ENCODE measurements at regions not wholly inside any gene's neighbourhood (a gene's known extent, or its start where the extent isn't known, plus 50 kb on each side); places are given as distances from the start of the nearest gene placed in this dataset.
A peak's percentile ranks its signal among the peaks of the same experiment; 100 is the strongest.
"Not testable (repeated sequence)": the region's sequence is repeated elsewhere in the genome, so short reads cannot be mapped to it uniquely, and the experiment has no call there.

DNA sequence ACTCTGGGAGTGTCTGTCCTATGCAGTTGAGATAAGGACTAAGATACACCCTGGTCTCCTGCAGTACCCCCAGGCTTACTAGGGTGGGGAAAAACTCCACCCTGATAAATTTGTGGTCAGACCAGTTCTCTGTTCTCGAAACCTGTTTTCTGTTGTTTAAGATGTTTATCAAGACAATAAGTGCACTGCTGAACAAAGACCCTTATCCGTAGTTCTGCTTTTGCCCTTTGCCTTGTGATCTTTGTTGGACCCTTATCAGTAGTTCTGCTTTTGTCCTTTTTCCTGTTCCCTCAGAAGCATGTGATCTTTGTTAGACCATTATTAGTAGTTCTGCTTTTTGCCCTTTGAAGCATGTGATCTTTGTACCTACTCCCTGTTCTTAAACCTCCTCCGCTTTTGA, 824.4 kb downstream of the TRAM1L1 start:
- DNase-seq = peak; percentile 95
- in situ Hi-C loops (cut with MboI; ENCODE audit: low pct_unique_long_range_greater_than_20kb, low sequenced_read_pairs) = not testable (repeated sequence)

DNA sequence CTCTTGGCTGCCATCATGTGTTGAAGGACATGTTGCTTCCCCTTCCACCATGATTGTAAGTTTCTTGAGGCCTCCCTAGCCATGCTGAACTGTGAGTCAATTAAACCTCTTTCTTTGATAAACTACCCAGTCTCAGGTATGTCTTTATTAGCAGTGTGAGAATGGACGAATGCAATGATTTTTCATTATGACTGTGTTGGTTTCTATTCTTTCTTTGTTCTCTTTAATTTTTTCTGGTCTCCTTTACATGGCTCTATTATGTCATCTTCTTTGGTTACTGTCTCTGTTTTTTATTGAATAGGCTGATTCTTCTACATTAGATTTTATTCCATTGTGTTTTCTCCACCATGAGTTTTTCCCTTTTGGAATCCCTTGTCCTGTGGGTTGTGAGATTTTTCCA, 840.6 kb downstream of the TRAM1L1 start:
- DNase-seq = no peak
- in situ Hi-C loops (cut with MboI; ENCODE audit: low pct_unique_long_range_greater_than_20kb, low sequenced_read_pairs) = no loop called here

DNA sequence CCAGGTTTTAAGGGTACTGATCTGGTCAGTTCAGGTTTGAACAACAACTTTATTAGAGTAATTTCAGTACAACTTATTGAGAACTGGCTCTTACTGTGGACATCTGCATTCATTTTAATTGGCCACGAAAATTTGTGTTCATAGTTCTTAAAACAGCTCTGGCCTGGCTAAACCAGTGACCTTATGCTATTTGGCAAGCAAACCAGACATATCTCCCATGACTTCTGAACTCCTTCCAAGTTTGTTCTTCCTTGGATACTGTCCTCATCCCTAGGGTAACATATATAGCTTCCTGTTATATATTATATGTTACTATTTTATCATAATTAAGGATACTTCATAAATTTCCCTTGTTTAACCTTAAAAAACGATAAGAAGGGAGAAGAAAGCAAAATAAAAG, 841.9 kb downstream of the TRAM1L1 start:
- in situ Hi-C loops (cut with MboI; ENCODE audit: low pct_unique_long_range_greater_than_20kb, low sequenced_read_pairs) = no loop called here
- DNase-seq = no peak

DNA sequence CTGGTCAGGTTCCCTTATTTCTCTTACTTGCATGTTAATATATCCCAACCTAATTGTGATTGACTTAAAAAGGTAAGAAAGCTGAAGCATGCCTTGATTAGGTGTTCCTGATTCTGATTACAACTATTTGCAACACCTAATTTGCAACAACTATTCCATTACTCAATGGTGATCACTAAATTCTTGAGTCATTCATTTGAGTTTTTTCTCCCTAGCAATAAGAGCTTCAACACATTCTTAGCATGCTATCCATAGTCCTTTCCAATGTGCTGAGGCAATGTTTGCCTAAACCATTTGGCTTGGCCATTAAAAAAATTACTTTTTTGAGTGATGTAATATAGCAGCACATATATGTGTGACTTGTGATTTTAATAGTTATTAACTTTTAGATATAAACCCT, 851.4 kb downstream of the TRAM1L1 start:
- DNase-seq = no peak
- in situ Hi-C loops (cut with MboI; ENCODE audit: low pct_unique_long_range_greater_than_20kb, low sequenced_read_pairs) = no loop called here

DNA sequence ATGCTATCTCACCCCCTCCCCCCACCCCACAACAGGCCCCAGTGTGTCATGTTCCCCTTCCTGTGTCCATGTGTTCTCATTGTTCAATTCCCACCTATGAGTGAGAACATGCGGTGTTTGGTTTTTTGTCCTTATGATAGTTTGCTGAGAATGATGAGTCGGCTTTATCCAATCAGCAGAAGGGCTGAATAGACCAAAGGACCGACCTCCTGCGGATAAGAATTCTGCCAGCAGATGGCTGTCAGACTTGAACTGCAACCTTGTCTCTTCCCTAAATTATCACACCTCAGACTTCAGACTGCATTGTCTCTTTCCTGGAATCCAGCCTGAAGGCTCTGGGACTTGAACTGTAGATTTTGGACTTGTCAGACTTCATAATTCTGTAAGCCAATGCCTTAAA, 853.4 kb downstream of the TRAM1L1 start:
- in situ Hi-C loops (cut with MboI; ENCODE audit: low pct_unique_long_range_greater_than_20kb, low sequenced_read_pairs) = not testable (repeated sequence)
- DNase-seq = peak; percentile 49

DNA sequence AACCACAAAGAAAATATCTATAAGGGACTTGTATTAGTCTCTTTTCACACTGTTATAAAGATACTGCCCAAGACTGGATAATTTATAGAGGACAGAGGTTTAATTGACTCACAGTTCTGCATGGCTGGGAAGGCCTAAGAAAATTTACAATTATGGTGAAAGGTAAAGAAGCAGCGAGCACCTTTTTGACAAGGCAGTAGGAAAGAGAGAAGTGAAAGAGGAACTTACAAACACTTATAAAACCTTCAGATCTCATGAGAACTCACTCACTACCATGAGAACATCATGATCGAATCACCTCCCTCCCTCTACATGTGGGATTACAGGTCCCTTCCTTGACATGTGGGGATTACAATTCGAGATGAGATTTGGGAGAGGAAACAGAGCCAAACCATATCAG, 856.0 kb downstream of the TRAM1L1 start:
- in situ Hi-C loops (cut with MboI; ENCODE audit: low pct_unique_long_range_greater_than_20kb, low sequenced_read_pairs) = no loop called here
- peak; percentile 42 for DNase-seq

DNA sequence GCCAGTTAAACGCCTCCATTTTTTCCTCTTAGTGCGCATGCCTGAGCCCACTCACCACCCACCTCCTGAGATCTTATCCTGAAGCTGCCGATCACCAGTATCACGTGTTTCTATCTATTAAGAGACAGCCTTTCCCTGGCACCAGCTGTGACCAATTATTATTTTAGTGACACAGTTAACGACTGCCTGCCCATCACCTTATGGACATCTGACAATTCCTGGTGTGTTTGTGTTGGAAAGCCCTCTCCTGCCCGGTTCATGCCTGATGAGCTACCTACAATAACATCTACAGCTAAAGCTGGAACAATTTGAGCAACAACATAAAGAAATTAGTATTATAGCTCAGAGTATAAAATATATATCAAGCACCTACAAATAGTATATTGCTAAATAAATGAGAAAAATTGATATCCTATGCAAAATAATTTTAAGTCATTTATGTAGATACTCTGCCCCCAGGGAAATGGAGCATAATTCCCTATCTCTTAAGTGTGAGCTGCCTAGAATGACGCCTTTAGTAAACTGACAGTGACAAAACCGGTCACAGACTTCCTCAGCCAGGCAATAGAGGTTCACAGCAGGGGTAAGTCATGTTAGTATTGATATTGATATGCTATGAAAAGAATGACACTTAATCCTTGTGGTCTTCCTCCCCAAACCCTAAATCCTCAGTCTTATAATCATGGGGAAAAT, 862.2 kb downstream of the TRAM1L1 start:
- DNase-seq = no peak
- in situ Hi-C loops (cut with MboI; ENCODE audit: low pct_unique_long_range_greater_than_20kb, low sequenced_read_pairs) = no loop called here

DNA sequence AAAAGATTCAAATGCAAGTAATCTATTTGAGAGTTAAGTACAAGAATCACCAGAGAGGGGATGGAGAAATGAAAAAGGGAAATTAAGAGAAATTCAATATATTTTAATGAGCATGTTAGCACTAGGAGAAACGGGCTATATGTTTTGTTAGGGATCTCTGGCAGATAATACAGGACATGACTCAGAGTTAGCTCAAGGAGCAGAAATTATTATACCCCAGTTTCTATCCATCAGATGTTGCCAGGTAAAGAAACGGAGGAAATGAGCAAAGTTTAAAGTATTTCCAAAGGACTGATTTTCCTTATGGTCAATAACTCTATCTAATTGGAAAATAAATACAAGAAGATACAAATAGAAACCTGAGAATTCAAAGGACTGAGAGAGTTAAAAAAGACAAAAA, 867.6 kb downstream of the TRAM1L1 start:
- in situ Hi-C loops (cut with MboI; ENCODE audit: low pct_unique_long_range_greater_than_20kb, low sequenced_read_pairs) = no loop called here
- no peak for DNase-seq

DNA sequence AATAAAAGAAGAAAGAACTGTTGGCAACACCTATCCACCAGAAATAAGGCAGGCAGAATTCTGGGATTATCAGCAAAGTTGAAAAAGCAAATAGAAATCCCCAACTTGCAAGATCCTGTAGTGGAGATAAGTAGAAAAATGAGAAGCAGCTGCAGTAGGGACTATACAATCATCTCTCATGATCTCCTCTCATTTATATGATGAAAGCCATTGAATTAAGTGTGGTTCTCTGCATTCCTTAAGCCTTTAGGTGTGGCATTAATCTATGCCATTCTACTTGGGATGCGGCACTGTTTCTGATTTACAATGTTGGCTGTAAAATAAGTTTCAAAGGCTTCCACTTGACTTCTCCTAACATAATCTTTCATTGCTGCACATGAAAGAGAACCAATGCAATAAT, 869.8 kb downstream of the TRAM1L1 start:
- in situ Hi-C loops (cut with MboI; ENCODE audit: low pct_unique_long_range_greater_than_20kb, low sequenced_read_pairs) = no loop called here
- no peak for DNase-seq

DNA sequence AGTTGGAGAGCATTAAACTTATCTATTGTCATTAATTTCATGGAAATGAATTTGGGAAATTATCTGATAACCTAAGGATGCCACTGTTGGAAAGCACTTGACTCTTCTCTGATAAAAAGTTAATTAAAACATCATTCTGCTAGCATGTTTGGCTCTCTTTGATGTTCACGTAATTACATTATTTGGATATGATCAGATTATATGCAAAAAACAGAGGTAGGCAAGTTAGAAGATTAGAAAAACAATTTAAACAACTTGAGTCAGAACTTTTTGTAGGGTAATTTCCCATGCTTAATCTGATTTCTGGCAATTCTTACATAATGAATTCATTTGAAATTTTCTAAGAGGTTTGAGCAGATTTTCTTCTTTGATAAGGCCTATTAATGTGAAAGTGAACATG, 882.9 kb downstream of the TRAM1L1 start:
- in situ Hi-C loops (cut with MboI; ENCODE audit: low pct_unique_long_range_greater_than_20kb, low sequenced_read_pairs) = no loop called here
- no peak for DNase-seq

DNA sequence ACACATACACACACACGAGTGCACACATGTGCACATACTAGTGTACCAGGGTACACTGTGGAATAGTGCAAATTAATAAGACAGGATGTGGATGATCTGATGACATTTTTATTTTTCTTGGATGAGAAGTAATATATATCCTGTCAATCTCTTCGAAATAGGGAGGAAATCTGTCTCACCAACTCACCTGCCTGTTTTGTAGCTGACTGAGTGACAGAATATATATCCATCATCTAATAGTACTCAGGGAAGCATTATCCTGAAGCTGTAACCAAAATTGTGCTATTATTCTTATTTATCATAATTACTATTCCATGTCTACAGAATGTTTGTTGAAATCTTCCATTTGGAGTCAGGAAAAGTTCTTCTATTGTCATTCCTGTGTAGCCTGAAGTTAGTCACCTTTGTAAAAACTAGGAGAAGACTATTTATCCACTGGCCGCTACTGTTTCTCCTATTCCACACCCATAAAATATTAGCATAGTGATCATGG, 888.0 kb downstream of the TRAM1L1 start:
- in situ Hi-C loops (cut with MboI; ENCODE audit: low pct_unique_long_range_greater_than_20kb, low sequenced_read_pairs) = no loop called here
- DNase-seq = no peak

DNA sequence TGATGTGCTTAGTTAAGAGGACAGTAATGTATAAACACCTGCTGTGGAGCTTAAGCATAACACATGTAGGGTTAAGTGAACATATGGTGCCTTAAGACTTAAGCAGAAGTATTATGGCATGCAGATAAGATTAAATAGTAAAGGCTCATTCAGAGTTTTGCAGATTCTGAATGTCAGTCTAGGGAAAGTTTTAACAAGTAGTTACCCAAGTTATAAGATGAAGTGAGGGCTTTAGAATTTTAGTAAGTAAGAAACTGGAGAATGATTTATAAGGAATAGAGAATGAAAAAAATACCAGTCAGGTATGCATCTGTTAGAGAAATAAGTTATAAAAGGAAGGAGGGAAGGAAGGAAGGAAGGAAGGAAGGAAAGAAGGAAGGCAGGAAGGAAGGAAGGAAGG, 902.1 kb downstream of the TRAM1L1 start:
- in situ Hi-C loops (cut with MboI; ENCODE audit: low pct_unique_long_range_greater_than_20kb, low sequenced_read_pairs) = no loop called here
- no peak for DNase-seq

DNA sequence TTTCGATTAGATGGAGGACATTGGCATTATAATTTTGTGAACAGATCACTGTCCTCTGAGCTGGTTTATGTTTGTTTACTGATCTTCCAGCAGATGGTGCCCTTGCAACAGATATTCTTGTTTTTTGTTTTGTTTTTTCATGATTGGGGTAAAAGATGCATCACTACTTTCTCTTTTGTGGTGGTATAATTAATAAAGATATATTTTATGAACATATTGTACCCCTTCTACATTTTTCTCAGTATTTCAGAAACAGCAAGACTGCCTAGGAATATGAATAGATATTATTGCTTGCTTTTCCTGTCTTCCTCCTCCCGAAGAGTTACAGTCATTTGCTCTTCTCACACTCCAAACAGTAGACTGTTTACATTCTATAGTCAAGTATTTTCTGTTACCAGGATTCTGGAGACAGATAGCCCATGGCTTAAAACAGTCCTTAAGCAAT, 905.2 kb downstream of the TRAM1L1 start:
- in situ Hi-C loops (cut with MboI; ENCODE audit: low pct_unique_long_range_greater_than_20kb, low sequenced_read_pairs) = no loop called here
- peak; percentile 43 for DNase-seq

DNA sequence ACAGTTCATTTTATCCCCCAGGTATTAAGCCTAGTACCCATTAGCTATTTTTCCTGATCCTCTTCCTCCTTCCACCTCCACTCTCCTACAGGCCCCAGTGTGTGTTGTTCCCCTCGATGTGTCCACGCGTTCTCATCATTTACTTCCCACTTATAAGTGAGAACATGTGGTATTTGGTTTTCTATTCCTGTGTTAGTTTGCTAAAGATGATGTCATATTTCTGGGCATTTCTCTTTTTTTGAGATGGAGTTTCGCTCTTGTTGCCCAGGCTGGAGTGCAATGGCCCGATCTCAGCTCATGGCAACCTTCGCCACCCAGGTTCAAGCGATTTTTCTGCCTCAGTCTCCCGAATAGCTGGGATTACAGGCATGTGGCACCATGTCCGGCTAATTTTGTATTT, 934.0 kb downstream of the TRAM1L1 start:
- in situ Hi-C loops (cut with MboI; ENCODE audit: low pct_unique_long_range_greater_than_20kb, low sequenced_read_pairs) = not testable (repeated sequence)

DNA sequence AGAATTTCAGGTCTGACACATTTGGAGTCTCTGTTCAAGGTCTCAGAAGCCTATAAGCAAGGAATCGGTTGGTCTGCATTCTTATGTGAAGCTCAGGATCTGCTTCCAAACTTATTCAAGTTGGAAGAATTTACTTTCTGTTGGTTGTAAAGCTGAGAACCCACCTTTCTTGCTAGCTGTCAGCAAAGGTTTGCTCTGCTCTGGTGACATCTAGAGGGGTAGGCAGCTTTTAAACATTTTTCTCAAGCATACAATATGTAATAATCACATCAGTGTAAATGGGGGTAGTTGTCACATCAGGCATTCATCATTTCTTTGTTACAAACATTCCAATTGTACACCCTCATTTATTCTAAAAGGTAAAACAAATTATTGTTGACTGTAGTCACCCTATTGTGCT, 935.2 kb downstream of the TRAM1L1 start:
- in situ Hi-C loops (cut with MboI; ENCODE audit: low pct_unique_long_range_greater_than_20kb, low sequenced_read_pairs) = no loop called here
- DNase-seq = no peak

More for the DNA sequence above, 934.0 kb downstream of the TRAM1L1 start:
- not testable (repeated sequence) for DNase-seq

DNA sequence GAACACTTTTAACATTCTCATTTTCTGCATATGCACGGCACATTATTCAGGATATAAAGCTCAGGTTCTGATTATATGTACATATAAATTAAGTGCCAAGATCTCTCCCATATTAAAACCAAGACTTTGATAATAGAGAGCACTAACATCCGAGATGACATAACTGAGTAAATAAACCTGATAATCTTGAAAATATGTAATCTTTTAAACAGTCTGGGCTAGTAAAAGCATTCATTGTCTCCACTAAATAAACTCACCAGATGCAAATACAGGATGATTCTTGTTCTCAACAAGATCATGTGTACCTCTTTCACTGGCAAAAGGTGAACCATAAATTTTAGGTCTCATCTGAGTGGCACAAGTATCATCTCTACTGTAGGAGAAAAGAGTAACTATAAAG, 942.2 kb downstream of the TRAM1L1 start:
- in situ Hi-C loops (cut with MboI; ENCODE audit: low pct_unique_long_range_greater_than_20kb, low sequenced_read_pairs) = no loop called here
- no peak for DNase-seq

DNA sequence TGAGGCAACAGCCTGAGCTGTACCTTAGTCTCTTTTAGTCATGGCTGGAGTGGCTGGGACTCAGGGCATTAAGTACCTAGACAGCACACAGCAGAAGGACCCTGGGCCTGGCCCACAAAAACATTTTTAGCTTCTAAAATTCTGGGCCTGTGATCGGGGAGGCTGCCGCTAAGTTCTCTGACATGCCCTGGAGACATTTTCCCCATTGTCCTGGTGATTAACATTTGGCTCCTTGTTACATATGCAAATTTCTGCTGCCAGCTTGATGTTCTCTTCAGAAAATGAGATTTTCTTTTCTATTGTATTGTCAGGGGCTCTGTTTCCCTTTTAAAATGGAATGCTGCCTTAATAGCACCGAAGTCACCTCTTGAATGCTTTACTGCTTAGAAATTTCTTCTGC, 952.4 kb downstream of the TRAM1L1 start:
- no peak for DNase-seq
- in situ Hi-C loops (cut with MboI; ENCODE audit: low pct_unique_long_range_greater_than_20kb, low sequenced_read_pairs) = no loop called here

DNA sequence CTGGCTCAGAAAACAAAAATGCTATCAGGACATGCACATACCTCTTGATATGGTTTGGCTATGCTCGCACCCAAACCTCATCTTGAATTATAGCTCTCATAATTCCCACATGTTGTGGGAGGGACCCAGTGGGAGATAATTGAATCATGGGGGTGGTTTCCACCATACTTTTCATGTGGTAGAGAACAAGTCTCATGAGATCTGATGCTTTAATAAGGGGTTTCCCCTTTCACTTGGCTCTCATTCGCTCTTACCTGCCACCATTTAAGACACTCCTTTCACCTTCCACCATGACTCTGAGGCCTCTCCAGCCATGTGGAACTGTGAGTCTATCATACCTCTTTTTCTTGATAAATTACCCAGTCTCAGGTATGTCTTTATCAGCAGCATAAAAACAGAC, 958.6 kb downstream of the TRAM1L1 start:
- DNase-seq = no peak
- in situ Hi-C loops (cut with MboI; ENCODE audit: low pct_unique_long_range_greater_than_20kb, low sequenced_read_pairs) = no loop called here

DNA sequence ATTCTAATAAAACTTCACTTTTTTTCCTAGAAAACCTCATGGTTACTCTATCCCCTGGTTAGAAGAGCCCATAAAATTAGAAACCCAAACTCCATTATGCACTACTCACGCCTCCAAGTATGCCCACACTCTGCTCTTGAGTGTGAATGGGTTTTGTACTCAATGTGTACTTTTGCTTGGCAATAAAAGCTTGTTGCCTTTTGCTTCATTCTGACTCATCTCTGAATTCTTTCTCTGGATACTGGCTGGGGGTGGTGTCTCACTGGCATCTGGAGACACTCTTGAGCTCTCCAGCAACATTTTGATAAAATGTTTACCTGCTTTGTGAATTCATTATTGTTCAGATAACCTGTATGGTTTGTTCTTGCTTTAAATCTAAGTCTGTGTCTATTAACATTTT, 963.3 kb downstream of the TRAM1L1 start:
- DNase-seq = no peak

DNA sequence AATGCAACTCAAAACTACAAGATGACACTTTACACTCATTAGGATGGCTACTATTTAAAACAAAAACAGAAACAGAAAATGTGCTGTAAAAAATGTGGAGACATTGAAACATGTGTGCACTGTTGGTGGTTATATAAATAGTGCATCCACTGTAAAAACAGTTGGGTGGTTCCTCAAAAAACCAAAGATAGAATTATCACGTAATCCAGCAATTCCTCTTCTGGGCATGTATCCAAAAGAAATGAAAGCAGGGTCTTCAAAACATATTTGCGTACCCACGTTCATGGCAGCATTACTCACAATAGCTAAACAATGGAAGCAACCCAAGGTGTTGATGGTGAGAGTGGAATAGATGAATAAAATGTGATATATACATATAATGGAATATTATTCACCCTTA, 967.2 kb downstream of the TRAM1L1 start:
- in situ Hi-C loops (cut with MboI; ENCODE audit: low pct_unique_long_range_greater_than_20kb, low sequenced_read_pairs) = no loop called here

More for the DNA sequence above, 963.3 kb downstream of the TRAM1L1 start:
- in situ Hi-C loops (cut with MboI; ENCODE audit: low pct_unique_long_range_greater_than_20kb, low sequenced_read_pairs) = no loop called here

DNA sequence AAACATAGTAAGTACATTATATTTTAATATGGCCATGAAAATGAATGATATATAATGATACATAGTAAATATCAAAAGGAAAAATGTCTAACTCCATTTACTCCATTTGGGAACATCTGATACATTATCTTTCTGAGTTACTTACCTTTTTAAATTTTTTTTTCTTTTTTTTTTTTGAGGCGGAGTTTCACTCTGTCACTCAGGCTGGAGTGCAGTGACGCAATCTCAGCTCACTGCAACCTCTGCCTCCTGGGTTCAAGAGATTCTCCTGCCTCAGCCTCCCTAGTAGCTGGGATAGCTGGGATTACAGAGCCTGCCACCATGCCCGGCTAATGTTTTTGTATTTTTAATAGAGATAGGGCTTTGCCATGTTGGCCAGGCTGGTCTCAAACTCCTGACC, 972.5 kb downstream of the TRAM1L1 start:
- in situ Hi-C loops (cut with MboI; ENCODE audit: low pct_unique_long_range_greater_than_20kb, low sequenced_read_pairs); DNase-seq: not testable (repeated sequence)

More for the DNA sequence above, 967.2 kb downstream of the TRAM1L1 start:
- peak; percentile 65 for DNase-seq
